Testis (tissue), 2 donors: ENCODE measurements at regions not wholly inside any gene's neighbourhood (a gene's known extent, or its start where the extent isn't known, plus 50 kb on each side); places are given as distances from the start of the nearest gene placed in this dataset.

Experiments
- CTCF ChIP-seq, 3 experiments: fragments of 450-650 bp in 2 of 3; fragments of 200-600 bp in 1 of 3; sonication (generic) in 1 of 3; IDR thresholded peaks; one replicate each; pipeline ENCODE4 v1.5.1; 2016 to 2019; ENCODE audit warnings: antibody characterized with exemption in 3 of 3, mild to moderate bottlenecking in 2 of 3, moderate library complexity in 1 of 3
- POLR2A ChIP-seq: fragments of 450-650 bp; IDR thresholded peaks from one replicate; pipeline ENCODE4 v1.6.1; 2017; ENCODE audit warnings: antibody characterized with exemption, mild to moderate bottlenecking, moderate library complexity

- TF ChIP-seq CTCF (IDR thresholded peaks at IDR 0.05) (no peak), POLR2A (no peak)
Measured at GRCh38 chr6:88342336-88342735, 176.2 kb upstream of the CNR1 start.
